Neural crest cell (in vitro differentiated cells): ENCODE measurements at regions not wholly inside any gene's neighbourhood (a gene's known extent, or its start where the extent isn't known, plus 50 kb on each side); places are given as distances from the start of the nearest gene placed in this dataset.

Experiments
- DNase-seq: peaks from one replicate; pipeline ENCODE4 v3.0.0; 2021; ENCODE audit warnings: low read depth, mixed read lengths, low spot score
- H3K27ac Mint-ChIP-seq: one replicate; pipeline ENCODE4 v1.8.0; 2021; ENCODE audit warnings: mild to moderate bottlenecking, mixed read lengths; ENCODE audit not compliant: unreplicated experiment
- H3K27me3 Mint-ChIP-seq: 2 replicates; pipeline ENCODE4 v1.8.0; 2021; ENCODE audit warnings: low read depth, mild to moderate bottlenecking, mixed read lengths
- H3K36me3 Mint-ChIP-seq: 2 replicates; pipeline ENCODE4 v1.8.0; 2021; ENCODE audit warnings: low read depth, mild to moderate bottlenecking, mixed read lengths
- H3K4me1 Mint-ChIP-seq: 2 replicates; pipeline ENCODE4 v1.8.0; 2021; ENCODE audit warnings: mixed read lengths
- H3K4me3 Mint-ChIP-seq: one replicate; pipeline ENCODE4 v1.8.0; 2021; ENCODE audit warnings: mild to moderate bottlenecking, mixed read lengths
- H3K9me3 Mint-ChIP-seq: 2 replicates; pipeline ENCODE4 v1.8.0; 2021; ENCODE audit warnings: mixed read lengths
- CTCF ChIP-seq: fragments of 200-600 bp; sonication (generic); conservative IDR thresholded peaks from 2 replicates; pipeline ENCODE4 v1.5.0; 2021; ENCODE audit warnings: antibody characterized with exemption, mild to moderate bottlenecking

GRCh38 chrX:34576864-34577263 lies 80.2 kb downstream of the TMEM47 start:
- Mint-ChIP-seq H3K27ac (no peak overlapping the region), H3K36me3 (no peaks in the 10 kb centered on the region), H3K9me3 (peaks cover 2% of the 10 kb centered on the region), H3K4me3 (no peak overlapping the region), H3K27me3 (no peaks in the 10 kb centered on the region), H3K4me1 (peaks cover 14% of the 10 kb centered on the region)
- no peak for DNase-seq
- TF ChIP-seq CTCF: no peak

DNA sequence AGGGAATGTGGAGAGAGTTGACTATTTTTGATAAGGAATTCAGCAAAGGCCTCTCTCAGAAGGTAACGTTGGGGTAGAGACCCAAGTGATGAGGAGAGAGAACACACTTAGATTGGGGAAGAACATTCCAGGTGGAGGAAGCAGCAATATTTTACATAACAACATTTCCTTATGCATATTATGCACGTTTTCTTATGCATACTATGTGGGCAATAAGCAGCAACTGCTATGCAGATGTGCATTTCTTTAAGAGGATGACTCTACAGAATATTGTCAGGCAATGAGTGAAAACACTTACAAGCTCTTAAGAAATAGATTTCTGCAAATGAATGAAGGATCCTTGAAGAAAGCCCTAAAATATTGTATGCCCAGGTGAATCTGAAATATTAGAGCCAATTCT lies 91.1 kb downstream of the TMEM47 start:
- no peak for DNase-seq
- TF ChIP-seq CTCF: no peak
- H3K9me3 Mint-ChIP-seq: peaks cover 10% of the 10 kb centered on the region
- H3K4me3 Mint-ChIP-seq: no peak overlapping the region
- H3K4me1 Mint-ChIP-seq: no peaks in the 10 kb centered on the region
- H3K27ac Mint-ChIP-seq: no peak overlapping the region
- no peaks in the 10 kb centered on the region for H3K27me3 Mint-ChIP-seq
- H3K36me3 Mint-ChIP-seq: peaks cover 3% of the 10 kb centered on the region

GRCh38 chrX:34563804-34564203 lies 93.3 kb downstream of the TMEM47 start:
- no peaks in the 10 kb centered on the region for H3K36me3 Mint-ChIP-seq

GRCh38 chrX:34563061-34563460 lies 94.0 kb downstream of the TMEM47 start:
- no peak overlapping the region for H3K27ac Mint-ChIP-seq
- peaks cover 2% of the 10 kb centered on the region for H3K9me3 Mint-ChIP-seq
- no peaks in the 10 kb centered on the region for H3K36me3 Mint-ChIP-seq
- H3K27me3 Mint-ChIP-seq: no peaks in the 10 kb centered on the region
- H3K4me1 Mint-ChIP-seq: no peaks in the 10 kb centered on the region
- no peak for TF ChIP-seq CTCF
- DNase-seq: no peak
- no peak overlapping the region for H3K4me3 Mint-ChIP-seq

More at GRCh38 chrX:34563804-34564203, 93.3 kb downstream of the TMEM47 start:
- no peaks in the 10 kb centered on the region for H3K4me1 Mint-ChIP-seq
- H3K9me3 Mint-ChIP-seq: peaks cover 4% of the 10 kb centered on the region
- no peaks in the 10 kb centered on the region for H3K27me3 Mint-ChIP-seq
- no peak for DNase-seq
- no peak overlapping the region for H3K4me3 Mint-ChIP-seq
- no peak overlapping the region for H3K27ac Mint-ChIP-seq
- TF ChIP-seq CTCF: no peak

- H3K4me3 Mint-ChIP-seq: no peak overlapping the region
- H3K27me3 Mint-ChIP-seq: no peaks in the 10 kb centered on the region
- TF ChIP-seq CTCF: no peak
- peaks cover 2% of the 10 kb centered on the region for H3K9me3 Mint-ChIP-seq
- no peak for DNase-seq
- H3K36me3 Mint-ChIP-seq: no peaks in the 10 kb centered on the region
- no peak overlapping the region for H3K27ac Mint-ChIP-seq
- H3K4me1 Mint-ChIP-seq: no peaks in the 10 kb centered on the region
These were observed 95.1 kb downstream of the TMEM47 start for GRCh38 chrX:34562006-34562405.

- H3K4me3 Mint-ChIP-seq: no peak overlapping the region
- DNase-seq: no peak
- H3K4me1 Mint-ChIP-seq: no peaks in the 10 kb centered on the region
- no peak for TF ChIP-seq CTCF
- no peak overlapping the region for H3K27ac Mint-ChIP-seq
- no peaks in the 10 kb centered on the region for H3K27me3 Mint-ChIP-seq
- no peaks in the 10 kb centered on the region for H3K9me3 Mint-ChIP-seq
- no peaks in the 10 kb centered on the region for H3K36me3 Mint-ChIP-seq
These were observed 96.9 kb downstream of the TMEM47 start for GRCh38 chrX:34560180-34560579.
